GM23338 (cell line): ENCODE measurements at regions not wholly inside any gene's neighbourhood (a gene's known extent, or its start where the extent isn't known, plus 50 kb on each side); places are given as distances from the start of the nearest gene placed in this dataset.

Source experiments
- ATAC-seq: fragments of 200-7000 bp; cut with Tn5 transposase; 3 replicates; pipeline ENCODE4 v1.9.1; 2020
- DNase-seq: peaks from one replicate; pipeline ENCODE4 v3.0.0-alpha.2; 2015; ENCODE audit warnings: low spot score
- H2AFZ ChIP-seq: fragments of 200-600 bp; sonication (generic); 2 replicates; pipeline ENCODE4 v1.8.0; 2016; ENCODE audit warnings: antibody characterized with exemption, mild to moderate bottlenecking, moderate library complexity
- H3F3A ChIP-seq: fragments of 200-600 bp; sonication (generic); replicated peaks from 2 replicates; pipeline ENCODE4 v1.8.0; 2017; ENCODE audit warnings: antibody characterized with exemption, mixed run types, low read depth
- H3K27ac ChIP-seq: fragments of 200-600 bp; sonication (generic); 2 replicates; pipeline ENCODE4 v1.6.1; 2016; ENCODE audit warnings: low read depth
- H3K27me3 ChIP-seq: fragments of 200-600 bp; sonication (generic); 2 replicates; pipeline ENCODE4 v1.8.0; 2016; ENCODE audit warnings: mild to moderate bottlenecking, mixed run types, moderate library complexity; ENCODE audit not compliant: insufficient read depth
- H3K36me3 ChIP-seq: fragments of 200-600 bp; sonication (generic); 2 replicates; pipeline ENCODE4 v1.8.0; 2016; ENCODE audit warnings: mild to moderate bottlenecking; ENCODE audit not compliant: insufficient read depth
- H3K4me1 ChIP-seq: fragments of 200-600 bp; sonication (generic); 2 replicates; pipeline ENCODE4 v1.8.0; 2016; ENCODE audit warnings: mild to moderate bottlenecking, moderate library complexity; ENCODE audit not compliant: insufficient read depth
- H3K4me2 ChIP-seq: fragments of 200-600 bp; sonication (generic); 2 replicates; pipeline ENCODE4 v1.7.1; 2017; ENCODE audit warnings: mixed run types
- H3K4me3 ChIP-seq: fragments of 200-600 bp; sonication (generic); 2 replicates; pipeline ENCODE4 v1.6.1; 2016; ENCODE audit warnings: mixed run types
- H3K79me2 ChIP-seq: fragments of 200-600 bp; sonication (generic); replicated peaks from 2 replicates; pipeline ENCODE4 v1.8.0; 2017; ENCODE audit warnings: mild to moderate bottlenecking; ENCODE audit not compliant: insufficient read depth
- H3K9me2 ChIP-seq: fragments of 200-600 bp; sonication (generic); 2 replicates; pipeline ENCODE4 v1.8.0; 2017; ENCODE audit not compliant: insufficient read depth
- H4K20me1 ChIP-seq: fragments of 200-600 bp; sonication (generic); replicated peaks from 2 replicates; pipeline ENCODE4 v1.8.0; 2017; ENCODE audit warnings: mild to moderate bottlenecking; ENCODE audit not compliant: insufficient read depth
- H3K27ac Mint-ChIP-seq: 2 replicates; pipeline ENCODE4 v1.8.0; 2020; ENCODE audit warnings: inconsistent platforms, mild to moderate bottlenecking, moderate library complexity, mixed read lengths
- H3K27me3 Mint-ChIP-seq: 3 replicates; pipeline ENCODE4 v1.8.0; 2022; ENCODE audit warnings: low read depth, mild to moderate bottlenecking, moderate library complexity, mixed read lengths, inconsistent platforms; ENCODE audit not compliant: insufficient read depth, poor library complexity
- H3K36me3 Mint-ChIP-seq: 3 replicates; pipeline ENCODE4 v1.8.0; 2021; ENCODE audit warnings: low read depth, mild to moderate bottlenecking, inconsistent platforms, moderate library complexity, mixed read lengths
- H3K4me1 Mint-ChIP-seq: 3 replicates; pipeline ENCODE4 v1.8.0; 2020; ENCODE audit warnings: mild to moderate bottlenecking, inconsistent platforms, mixed read lengths
- H3K4me3 Mint-ChIP-seq: 3 replicates; pipeline ENCODE4 v1.8.0; 2021; ENCODE audit warnings: moderate library complexity, mild to moderate bottlenecking, inconsistent platforms, mixed read lengths
- H3K9me3 Mint-ChIP-seq: 3 replicates; pipeline ENCODE4 v1.8.0; 2020; ENCODE audit warnings: moderate library complexity, mild to moderate bottlenecking, inconsistent platforms, mixed read lengths
- CREB1 ChIP-seq: fragments of 250-450 bp; sonication (Bioruptor Pico); IDR thresholded peaks from 2 replicates; pipeline ENCODE4 v1.5.0; 2020; ENCODE audit warnings: low read depth, mild to moderate bottlenecking, moderate library complexity
- EZH2 ChIP-seq: fragments of 200-600 bp; sonication (generic); IDR thresholded peaks from one replicate; pipeline ENCODE4 v1.8.0; 2017; ENCODE audit warnings: antibody characterized with exemption, mild to moderate bottlenecking, low read depth; ENCODE audit not compliant: unreplicated experiment
- EZH2phosphoT487 ChIP-seq: fragments of 200-600 bp; sonication (generic); IDR thresholded peaks from one replicate; pipeline ENCODE4 v1.8.1; 2018; ENCODE audit warnings: antibody characterized with exemption; ENCODE audit not compliant: unreplicated experiment
- JUNB ChIP-seq: IDR thresholded peaks from one replicate; pipeline ENCODE4 v1.6.1; 2016; ENCODE audit warnings: antibody characterized with exemption; ENCODE audit not compliant: unreplicated experiment
- NANOG ChIP-seq: IDR thresholded peaks from 2 replicates; pipeline ENCODE4 v1.6.1; 2016; ENCODE audit warnings: antibody characterized with exemption, borderline replicate concordance
- POLR2AphosphoS5 ChIP-seq: IDR thresholded peaks from 2 replicates; pipeline ENCODE4 v1.6.1; 2016; ENCODE audit warnings: antibody characterized with exemption, low read depth
- STAT1 ChIP-seq: IDR thresholded peaks from one replicate; pipeline ENCODE4 v1.6.1; 2016; ENCODE audit warnings: antibody characterized with exemption; ENCODE audit not compliant: unreplicated experiment
- ZNF114 ChIP-seq: fragments of 250-450 bp; sonication (Bioruptor Pico); IDR thresholded peaks from 2 replicates; pipeline ENCODE4 v1.5.0; 2020; ENCODE audit warnings: mild to moderate bottlenecking, moderate library complexity
- ZNF331 ChIP-seq: fragments of 250-450 bp; sonication (Bioruptor Pico); IDR thresholded peaks from 2 replicates; pipeline ENCODE4 v1.5.0; 2020; ENCODE audit warnings: low read depth, mild to moderate bottlenecking, moderate library complexity
- TF ChIP-seq, protein P1 (sequence below), 2 experiments: fragments of 200-600 bp in 1 of 2; sonication (generic) in 1 of 2; conservative IDR thresholded peaks; 2 replicates each; pipeline versions ENCODE4 v1.5.1 to v1.6.1; 2016 to 2017; ENCODE audit warnings: antibody characterized with exemption in 2 of 2, low read depth in 2 of 2, mild to moderate bottlenecking in 2 of 2, moderate library complexity in 1 of 2
- TF ChIP-seq, protein P2 (sequence below): IDR thresholded peaks from 2 replicates; pipeline ENCODE4 v1.6.1; 2016; ENCODE audit warnings: antibody characterized with exemption
- TF ChIP-seq, protein P3 (sequence below): IDR thresholded peaks from one replicate; pipeline ENCODE4 v1.6.1; 2018; ENCODE audit warnings: antibody characterized with exemption; ENCODE audit not compliant: unreplicated experiment
- TF ChIP-seq, protein P4 (sequence below): fragments of 250-450 bp; sonication (Bioruptor Pico); IDR thresholded peaks from 2 replicates; pipeline ENCODE4 v1.5.0; 2020; ENCODE audit warnings: mild to moderate bottlenecking, moderate library complexity

DNA sequence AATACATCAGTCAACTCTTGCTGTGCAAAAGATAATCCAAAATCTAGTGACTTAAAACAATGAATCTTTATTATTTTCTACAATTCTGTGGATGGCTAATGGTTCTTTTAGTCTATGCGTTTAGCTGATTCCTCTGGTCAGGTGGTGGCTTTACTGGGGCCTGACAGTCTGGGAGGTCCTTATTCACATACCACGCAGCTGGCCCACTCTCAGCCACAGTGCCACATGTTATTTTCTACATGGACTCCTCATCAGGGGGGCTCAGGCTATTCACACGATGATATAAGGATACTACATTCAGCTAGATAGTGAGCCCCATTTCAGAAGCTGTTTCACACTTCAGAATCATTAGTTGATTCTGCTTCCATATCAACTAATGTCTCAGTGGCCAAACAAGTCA, 287.5 kb upstream of the MGAT4C start:
- no peak overlapping the region for H3K4me2 ChIP-seq
- no peak overlapping the region for H3K27ac ChIP-seq
- H3K4me3 ChIP-seq = no peak overlapping the region
- no peaks in the 10 kb centered on the region for H4K20me1 ChIP-seq
- Mint-ChIP-seq H3K27me3 (no peaks in the 10 kb centered on the region), H3K4me1 (no peaks in the 10 kb centered on the region), H3K4me3 (no peak overlapping the region), H3K27ac (no peak overlapping the region), H3K9me3 (no peaks in the 10 kb centered on the region), H3K36me3 (no peaks in the 10 kb centered on the region)
- ATAC-seq (no peak), DNase-seq (no peak)
- TF ChIP-seq, protein P1, sequence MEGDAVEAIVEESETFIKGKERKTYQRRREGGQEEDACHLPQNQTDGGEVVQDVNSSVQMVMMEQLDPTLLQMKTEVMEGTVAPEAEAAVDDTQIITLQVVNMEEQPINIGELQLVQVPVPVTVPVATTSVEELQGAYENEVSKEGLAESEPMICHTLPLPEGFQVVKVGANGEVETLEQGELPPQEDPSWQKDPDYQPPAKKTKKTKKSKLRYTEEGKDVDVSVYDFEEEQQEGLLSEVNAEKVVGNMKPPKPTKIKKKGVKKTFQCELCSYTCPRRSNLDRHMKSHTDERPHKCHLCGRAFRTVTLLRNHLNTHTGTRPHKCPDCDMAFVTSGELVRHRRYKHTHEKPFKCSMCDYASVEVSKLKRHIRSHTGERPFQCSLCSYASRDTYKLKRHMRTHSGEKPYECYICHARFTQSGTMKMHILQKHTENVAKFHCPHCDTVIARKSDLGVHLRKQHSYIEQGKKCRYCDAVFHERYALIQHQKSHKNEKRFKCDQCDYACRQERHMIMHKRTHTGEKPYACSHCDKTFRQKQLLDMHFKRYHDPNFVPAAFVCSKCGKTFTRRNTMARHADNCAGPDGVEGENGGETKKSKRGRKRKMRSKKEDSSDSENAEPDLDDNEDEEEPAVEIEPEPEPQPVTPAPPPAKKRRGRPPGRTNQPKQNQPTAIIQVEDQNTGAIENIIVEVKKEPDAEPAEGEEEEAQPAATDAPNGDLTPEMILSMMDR (conservative IDR thresholded peaks at IDR 0.05; ENCODE audit: low read depth in 2 of 2) = no peak
- TF ChIP-seq ZNF331 (CRISPR knock-in tag) (no peak), NANOG (no peak), JUNB (no peak), POLR2AphosphoS5 (no peak), EZH2phosphoT487 (no peak), CREB1 (no peak), STAT1 (no peak), ZNF114 (CRISPR knock-in tag) (no peak), EZH2 (no peak)
- TF ChIP-seq, protein P2, sequence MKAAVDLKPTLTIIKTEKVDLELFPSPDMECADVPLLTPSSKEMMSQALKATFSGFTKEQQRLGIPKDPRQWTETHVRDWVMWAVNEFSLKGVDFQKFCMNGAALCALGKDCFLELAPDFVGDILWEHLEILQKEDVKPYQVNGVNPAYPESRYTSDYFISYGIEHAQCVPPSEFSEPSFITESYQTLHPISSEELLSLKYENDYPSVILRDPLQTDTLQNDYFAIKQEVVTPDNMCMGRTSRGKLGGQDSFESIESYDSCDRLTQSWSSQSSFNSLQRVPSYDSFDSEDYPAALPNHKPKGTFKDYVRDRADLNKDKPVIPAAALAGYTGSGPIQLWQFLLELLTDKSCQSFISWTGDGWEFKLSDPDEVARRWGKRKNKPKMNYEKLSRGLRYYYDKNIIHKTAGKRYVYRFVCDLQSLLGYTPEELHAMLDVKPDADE = no peak
- TF ChIP-seq, protein P3, sequence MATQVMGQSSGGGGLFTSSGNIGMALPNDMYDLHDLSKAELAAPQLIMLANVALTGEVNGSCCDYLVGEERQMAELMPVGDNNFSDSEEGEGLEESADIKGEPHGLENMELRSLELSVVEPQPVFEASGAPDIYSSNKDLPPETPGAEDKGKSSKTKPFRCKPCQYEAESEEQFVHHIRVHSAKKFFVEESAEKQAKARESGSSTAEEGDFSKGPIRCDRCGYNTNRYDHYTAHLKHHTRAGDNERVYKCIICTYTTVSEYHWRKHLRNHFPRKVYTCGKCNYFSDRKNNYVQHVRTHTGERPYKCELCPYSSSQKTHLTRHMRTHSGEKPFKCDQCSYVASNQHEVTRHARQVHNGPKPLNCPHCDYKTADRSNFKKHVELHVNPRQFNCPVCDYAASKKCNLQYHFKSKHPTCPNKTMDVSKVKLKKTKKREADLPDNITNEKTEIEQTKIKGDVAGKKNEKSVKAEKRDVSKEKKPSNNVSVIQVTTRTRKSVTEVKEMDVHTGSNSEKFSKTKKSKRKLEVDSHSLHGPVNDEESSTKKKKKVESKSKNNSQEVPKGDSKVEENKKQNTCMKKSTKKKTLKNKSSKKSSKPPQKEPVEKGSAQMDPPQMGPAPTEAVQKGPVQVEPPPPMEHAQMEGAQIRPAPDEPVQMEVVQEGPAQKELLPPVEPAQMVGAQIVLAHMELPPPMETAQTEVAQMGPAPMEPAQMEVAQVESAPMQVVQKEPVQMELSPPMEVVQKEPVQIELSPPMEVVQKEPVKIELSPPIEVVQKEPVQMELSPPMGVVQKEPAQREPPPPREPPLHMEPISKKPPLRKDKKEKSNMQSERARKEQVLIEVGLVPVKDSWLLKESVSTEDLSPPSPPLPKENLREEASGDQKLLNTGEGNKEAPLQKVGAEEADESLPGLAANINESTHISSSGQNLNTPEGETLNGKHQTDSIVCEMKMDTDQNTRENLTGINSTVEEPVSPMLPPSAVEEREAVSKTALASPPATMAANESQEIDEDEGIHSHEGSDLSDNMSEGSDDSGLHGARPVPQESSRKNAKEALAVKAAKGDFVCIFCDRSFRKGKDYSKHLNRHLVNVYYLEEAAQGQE = no peak
- TF ChIP-seq, protein P4, sequence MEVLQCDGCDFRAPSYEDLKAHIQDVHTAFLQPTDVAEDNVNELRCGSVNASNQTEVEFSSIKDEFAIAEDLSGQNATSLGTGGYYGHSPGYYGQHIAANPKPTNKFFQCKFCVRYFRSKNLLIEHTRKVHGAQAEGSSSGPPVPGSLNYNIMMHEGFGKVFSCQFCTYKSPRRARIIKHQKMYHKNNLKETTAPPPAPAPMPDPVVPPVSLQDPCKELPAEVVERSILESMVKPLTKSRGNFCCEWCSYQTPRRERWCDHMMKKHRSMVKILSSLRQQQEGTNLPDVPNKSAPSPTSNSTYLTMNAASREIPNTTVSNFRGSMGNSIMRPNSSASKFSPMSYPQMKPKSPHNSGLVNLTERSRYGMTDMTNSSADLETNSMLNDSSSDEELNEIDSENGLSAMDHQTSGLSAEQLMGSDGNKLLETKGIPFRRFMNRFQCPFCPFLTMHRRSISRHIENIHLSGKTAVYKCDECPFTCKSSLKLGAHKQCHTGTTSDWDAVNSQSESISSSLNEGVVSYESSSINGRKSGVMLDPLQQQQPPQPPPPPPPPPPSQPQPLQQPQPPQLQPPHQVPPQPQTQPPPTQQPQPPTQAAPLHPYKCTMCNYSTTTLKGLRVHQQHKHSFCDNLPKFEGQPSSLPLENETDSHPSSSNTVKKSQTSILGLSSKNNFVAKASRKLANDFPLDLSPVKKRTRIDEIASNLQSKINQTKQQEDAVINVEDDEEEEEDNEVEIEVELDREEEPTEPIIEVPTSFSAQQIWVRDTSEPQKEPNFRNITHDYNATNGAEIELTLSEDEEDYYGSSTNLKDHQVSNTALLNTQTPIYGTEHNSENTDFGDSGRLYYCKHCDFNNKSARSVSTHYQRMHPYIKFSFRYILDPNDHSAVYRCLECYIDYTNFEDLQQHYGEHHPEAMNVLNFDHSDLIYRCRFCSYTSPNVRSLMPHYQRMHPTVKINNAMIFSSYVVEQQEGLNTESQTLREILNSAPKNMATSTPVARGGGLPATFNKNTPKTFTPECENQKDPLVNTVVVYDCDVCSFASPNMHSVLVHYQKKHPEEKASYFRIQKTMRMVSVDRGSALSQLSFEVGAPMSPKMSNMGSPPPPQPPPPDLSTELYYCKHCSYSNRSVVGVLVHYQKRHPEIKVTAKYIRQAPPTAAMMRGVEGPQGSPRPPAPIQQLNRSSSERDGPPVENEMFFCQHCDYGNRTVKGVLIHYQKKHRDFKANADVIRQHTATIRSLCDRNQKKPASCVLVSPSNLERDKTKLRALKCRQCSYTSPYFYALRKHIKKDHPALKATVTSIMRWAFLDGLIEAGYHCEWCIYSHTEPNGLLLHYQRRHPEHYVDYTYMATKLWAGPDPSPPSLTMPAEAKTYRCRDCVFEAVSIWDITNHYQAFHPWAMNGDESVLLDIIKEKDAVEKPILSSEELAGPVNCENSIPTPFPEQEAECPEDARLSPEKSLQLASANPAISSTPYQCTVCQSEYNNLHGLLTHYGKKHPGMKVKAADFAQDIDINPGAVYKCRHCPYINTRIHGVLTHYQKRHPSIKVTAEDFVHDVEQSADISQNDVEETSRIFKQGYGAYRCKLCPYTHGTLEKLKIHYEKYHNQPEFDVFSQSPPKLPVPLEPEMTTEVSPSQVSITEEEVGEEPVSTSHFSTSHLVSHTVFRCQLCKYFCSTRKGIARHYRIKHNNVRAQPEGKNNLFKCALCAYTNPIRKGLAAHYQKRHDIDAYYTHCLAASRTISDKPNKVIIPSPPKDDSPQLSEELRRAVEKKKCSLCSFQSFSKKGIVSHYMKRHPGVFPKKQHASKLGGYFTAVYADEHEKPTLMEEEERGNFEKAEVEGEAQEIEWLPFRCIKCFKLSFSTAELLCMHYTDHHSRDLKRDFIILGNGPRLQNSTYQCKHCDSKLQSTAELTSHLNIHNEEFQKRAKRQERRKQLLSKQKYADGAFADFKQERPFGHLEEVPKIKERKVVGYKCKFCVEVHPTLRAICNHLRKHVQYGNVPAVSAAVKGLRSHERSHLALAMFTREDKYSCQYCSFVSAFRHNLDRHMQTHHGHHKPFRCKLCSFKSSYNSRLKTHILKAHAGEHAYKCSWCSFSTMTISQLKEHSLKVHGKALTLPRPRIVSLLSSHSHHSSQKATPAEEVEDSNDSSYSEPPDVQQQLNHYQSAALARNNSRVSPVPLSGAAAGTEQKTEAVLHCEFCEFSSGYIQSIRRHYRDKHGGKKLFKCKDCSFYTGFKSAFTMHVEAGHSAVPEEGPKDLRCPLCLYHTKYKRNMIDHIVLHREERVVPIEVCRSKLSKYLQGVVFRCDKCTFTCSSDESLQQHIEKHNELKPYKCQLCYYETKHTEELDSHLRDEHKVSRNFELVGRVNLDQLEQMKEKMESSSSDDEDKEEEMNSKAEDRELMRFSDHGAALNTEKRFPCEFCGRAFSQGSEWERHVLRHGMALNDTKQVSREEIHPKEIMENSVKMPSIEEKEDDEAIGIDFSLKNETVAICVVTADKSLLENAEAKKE (CRISPR knock-in tag) = no peak
- no peaks in the 10 kb centered on the region for H3K27me3 ChIP-seq
- no peaks in the 10 kb centered on the region for H3K36me3 ChIP-seq
- H3K79me2 ChIP-seq = no peaks in the 10 kb centered on the region
- no peaks in the 10 kb centered on the region for H3F3A ChIP-seq
- no peak overlapping the region for H2AFZ ChIP-seq
- H3K9me2 ChIP-seq = no peaks in the 10 kb centered on the region
- H3K4me1 ChIP-seq = no peaks in the 10 kb centered on the region
